H1 (cell line): ENCODE measurements at regions not wholly inside any gene's neighbourhood (a gene's known extent, or its start where the extent isn't known, plus 50 kb on each side); places are given as distances from the start of the nearest gene placed in this dataset.

ENCODE experiments used
- CBX8 ChIP-seq: fragments of 300-800, 300-1000 bp; sonication (generic); IDR thresholded peaks from 2 replicates; pipeline ENCODE4 v1.7.1; 2016; ENCODE audit warnings: low read depth, low read length, borderline replicate concordance
- EGR1 ChIP-seq: IDR thresholded peaks from 2 replicates; pipeline ENCODE4 v1.6.1; 2011; ENCODE audit warnings: low read depth, low read length, borderline replicate concordance
- HDAC2 ChIP-seq, 2 experiments: fragments of 300-600 bp in 1 of 2; sonication (generic) in 1 of 2; IDR thresholded peaks; 2 replicates each; pipeline ENCODE4 v1.6.1; 2011 to 2012; ENCODE audit warnings: low read depth in 2 of 2, low read length in 2 of 2, mild to moderate bottlenecking in 2 of 2, moderate library complexity in 2 of 2, borderline replicate concordance in 1 of 2, inconsistent platforms in 1 of 2
- SIN3A ChIP-seq, 2 experiments: IDR thresholded peaks in 1 of 2; conservative IDR thresholded peaks in 1 of 2; 2 replicates each; pipeline ENCODE4 v1.6.1; 2011 to 2012; ENCODE audit warnings: low read length in 2 of 2, improper control_type of control experiment in 1 of 2, low read depth in 1 of 2, mild to moderate bottlenecking in 1 of 2
- TBP ChIP-seq: IDR thresholded peaks from 2 replicates; pipeline ENCODE4 v1.6.1; 2011; ENCODE audit warnings: low read depth, low read length, improper control_type of control experiment
- TCF12 ChIP-seq: IDR thresholded peaks from 2 replicates; pipeline ENCODE4 v1.6.1; 2011; ENCODE audit warnings: low read depth, mild to moderate bottlenecking, low read length
- YY1 ChIP-seq: IDR thresholded peaks from 2 replicates; pipeline ENCODE4 v1.6.1; 2011; ENCODE audit warnings: low read depth, mild to moderate bottlenecking, low read length
- TF ChIP-seq, protein P1 (sequence below): IDR thresholded peaks from 2 replicates; pipeline ENCODE4 v1.6.1; 2012; ENCODE audit warnings: inconsistent platforms
- TF ChIP-seq, protein P2 (sequence below): IDR thresholded peaks from 2 replicates; pipeline ENCODE4 v1.6.1; 2012; ENCODE audit warnings: inconsistent platforms

DNA sequence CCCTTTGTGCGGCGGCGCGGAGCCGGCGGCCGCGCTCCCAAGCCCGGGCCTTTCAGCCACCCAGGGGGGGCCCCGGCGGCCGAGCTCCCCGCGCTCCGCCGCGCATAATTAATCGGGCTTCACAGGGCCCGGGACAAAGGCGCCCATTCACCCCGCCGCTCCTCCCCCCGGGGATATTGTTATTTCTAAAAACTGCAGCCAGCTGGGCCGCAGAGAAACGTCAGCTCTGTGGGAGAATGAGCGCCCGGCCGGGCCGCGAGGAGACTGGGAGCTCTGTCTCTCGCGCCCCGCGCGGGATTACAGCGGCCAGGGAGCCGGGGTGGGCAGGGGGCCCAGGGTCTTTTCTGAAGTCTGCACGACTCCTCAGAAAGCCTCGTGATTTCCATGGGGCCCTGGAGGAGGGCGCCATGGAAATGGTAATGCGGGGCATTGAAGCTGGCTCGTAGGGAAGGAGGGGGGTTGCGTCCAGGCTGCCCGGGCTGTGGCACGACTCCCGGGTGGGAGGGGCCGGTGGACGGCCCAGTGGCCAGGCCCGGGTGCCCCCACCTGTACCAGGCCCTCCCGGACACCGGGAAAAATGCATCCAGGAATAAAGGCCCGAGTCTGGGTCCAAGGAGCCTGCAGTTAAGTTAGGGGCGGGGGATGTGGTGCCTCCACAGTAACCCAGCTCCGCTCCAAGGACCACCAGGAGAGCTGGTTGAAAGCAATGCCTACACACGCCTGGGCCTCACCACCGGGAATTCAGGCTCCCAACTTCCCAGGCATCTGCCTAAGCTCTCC is 125.3 kb downstream of the ZFP36L2 start (continued):
- TF ChIP-seq TBP (peak; percentile 48; the same call in 1 of the 2 replicates), YY1 (peak; percentile 67), SIN3A (conservative IDR thresholded peaks at IDR 0.05 in 1 of 2, IDR thresholded peaks at IDR 0.05 in 1 of 2; ENCODE audit: low read depth in 1 of 2, low read length in 2 of 2) (peak in 1 of 2 experiments; percentile 75; a peak in 2 of 4 replicates), HDAC2 (IDR thresholded peaks at IDR 0.05; ENCODE audit: borderline replicate concordance in 1 of 2, low read depth in 2 of 2, low read length in 2 of 2) (peak; percentile 36 to 96; a peak in 3 of 4 replicates), TCF12 (0 out of 2 replicates have a peak, but pooled peaks have one; percentile 32), EGR1 (no peak), CBX8 (no peak)
- TF ChIP-seq, protein P1, sequence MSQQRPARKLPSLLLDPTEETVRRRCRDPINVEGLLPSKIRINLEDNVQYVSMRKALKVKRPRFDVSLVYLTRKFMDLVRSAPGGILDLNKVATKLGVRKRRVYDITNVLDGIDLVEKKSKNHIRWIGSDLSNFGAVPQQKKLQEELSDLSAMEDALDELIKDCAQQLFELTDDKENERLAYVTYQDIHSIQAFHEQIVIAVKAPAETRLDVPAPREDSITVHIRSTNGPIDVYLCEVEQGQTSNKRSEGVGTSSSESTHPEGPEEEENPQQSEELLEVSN: peak; percentile 85
- TF ChIP-seq, protein P2, sequence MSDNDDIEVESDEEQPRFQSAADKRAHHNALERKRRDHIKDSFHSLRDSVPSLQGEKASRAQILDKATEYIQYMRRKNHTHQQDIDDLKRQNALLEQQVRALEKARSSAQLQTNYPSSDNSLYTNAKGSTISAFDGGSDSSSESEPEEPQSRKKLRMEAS: peak; percentile 82
